ENCODE measurements at regions not wholly inside any gene's neighbourhood (a gene's known extent, or its start where the extent isn't known, plus 50 kb on each side); places are given as distances from the start of the nearest gene placed in this dataset.

DNA sequence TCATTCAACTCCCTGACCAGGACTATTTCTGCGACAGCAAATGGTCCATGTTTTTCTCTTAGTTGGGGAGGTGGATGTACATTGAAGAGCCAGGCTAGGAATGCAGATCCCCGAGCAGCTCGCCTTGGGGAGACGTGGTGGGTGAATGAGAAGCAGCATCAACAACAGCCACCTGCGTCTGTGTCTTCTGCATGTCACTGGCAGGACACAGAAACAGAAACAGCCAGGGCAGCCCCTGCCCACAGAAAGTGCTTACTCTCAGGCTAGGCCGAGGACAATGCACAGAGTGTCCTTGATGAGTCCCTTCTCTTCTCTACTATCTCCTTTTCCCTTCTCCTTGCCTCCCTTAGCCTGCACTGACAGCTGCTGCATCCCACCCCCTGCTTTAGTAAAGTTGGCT is 541.9 kb upstream of the CADM1 start:
- TF ChIP-seq CTCF (IDR thresholded peaks at IDR 0.05) (no peak), POLR2A (IDR thresholded peaks at IDR 0.05) (no peak)
